ENCODE measurements at regions not wholly inside any gene's neighbourhood (a gene's known extent, or its start where the extent isn't known, plus 50 kb on each side); places are given as distances from the start of the nearest gene placed in this dataset.

DNA sequence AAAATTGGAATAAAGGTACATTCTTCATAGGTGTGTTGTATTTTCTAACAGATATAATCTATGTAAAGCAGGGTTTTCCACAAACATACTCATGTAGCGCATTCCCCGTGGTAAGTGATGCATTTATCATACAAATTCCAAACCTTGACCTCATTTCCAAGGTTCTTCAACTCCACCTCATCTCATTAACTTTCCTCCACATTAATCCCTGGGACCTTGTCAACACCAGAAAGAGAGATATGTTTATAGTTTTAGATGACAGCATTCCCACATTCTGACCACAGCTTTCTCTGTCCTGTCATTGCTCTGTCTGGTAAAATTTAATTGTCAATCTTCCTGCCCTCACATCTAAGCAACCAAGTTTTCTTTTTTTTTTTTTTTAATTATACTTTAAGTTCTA lies 415.1 kb downstream of the TMEM161B start:
- H3K4me3 ChIP-seq (ENCODE audit: low read length) = no peak overlapping the region
- no peak overlapping the region for H3K27ac ChIP-seq (ENCODE audit: low read length)
- H3K9me3 ChIP-seq (ENCODE audit: insufficient read depth, low read depth, low read length) = no peaks in the 10 kb centered on the region
- 0 out of 2 replicates have a peak, but pooled peaks cover 2% of the 10 kb centered on the region for H3K4me1 ChIP-seq (ENCODE audit: insufficient read depth, low read length)
- H3K36me3 ChIP-seq (ENCODE audit: insufficient read depth, low read depth, low read length) = no peaks in the 10 kb centered on the region
- H3K9ac ChIP-seq (ENCODE audit: low read depth, low read length) = no peak overlapping the region
- H3K27me3 ChIP-seq (ENCODE audit: insufficient read depth, low read length) = no peaks in the 10 kb centered on the region

DNA sequence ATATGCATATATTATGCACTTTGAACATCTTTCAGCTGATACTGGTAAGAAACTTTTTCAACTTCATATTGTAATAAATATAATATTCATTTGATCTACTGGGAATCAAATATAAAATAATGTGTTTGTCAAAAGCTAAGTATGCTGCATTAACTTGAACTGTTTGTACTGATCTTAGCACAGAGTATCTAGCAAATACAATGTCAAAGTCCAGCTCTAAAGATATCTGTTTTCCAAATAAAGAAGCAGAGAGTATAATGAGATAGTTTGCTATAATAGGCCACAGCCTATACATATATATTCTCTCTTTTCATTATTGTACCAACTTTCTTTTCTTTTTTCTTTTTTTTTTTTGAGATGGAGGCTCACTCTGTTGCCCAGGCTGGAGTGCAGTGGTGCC lies 417.0 kb downstream of the TMEM161B start:
- Histone ChIP-seq H3K27me3 (ENCODE audit: insufficient read depth, low read length) (no peaks in the 10 kb centered on the region), H3K9me3 (ENCODE audit: insufficient read depth, low read depth, low read length) (no peaks in the 10 kb centered on the region)

DNA sequence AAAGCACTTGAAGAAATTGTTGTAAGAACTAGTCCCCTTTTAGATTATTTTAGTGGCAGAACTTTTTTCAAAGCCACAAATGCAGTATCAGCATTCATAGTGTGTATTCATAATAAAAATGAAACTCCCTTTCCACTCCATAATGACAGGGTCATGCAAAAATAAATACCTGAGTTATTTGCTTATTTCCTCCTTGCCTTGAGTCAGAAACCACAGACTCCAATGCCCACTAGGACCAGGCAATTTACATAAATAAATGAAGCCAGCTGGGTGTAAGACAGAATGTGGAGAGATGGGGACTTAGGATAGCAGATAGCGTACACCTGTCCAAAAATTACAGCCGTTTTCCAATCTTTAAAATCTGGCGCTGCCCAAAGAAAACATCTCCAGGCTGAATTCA lies 417.8 kb downstream of the TMEM161B start:
- no peaks in the 10 kb centered on the region for H3K36me3 ChIP-seq (ENCODE audit: insufficient read depth, low read depth, low read length)
- H3K4me3 ChIP-seq (ENCODE audit: low read length) = no peak overlapping the region

More for the DNA sequence above, 417.0 kb downstream of the TMEM161B start:
- H3K9ac ChIP-seq (ENCODE audit: low read depth, low read length) = no peak overlapping the region
- H3K4me3 ChIP-seq (ENCODE audit: low read length) = no peak overlapping the region
- H3K27ac ChIP-seq (ENCODE audit: low read length) = no peak overlapping the region
- H3K36me3 ChIP-seq (ENCODE audit: insufficient read depth, low read depth, low read length) = no peaks in the 10 kb centered on the region
- peaks cover 2% of the 10 kb centered on the region; the same call in 1 of the 2 replicates for H3K4me1 ChIP-seq (ENCODE audit: insufficient read depth, low read length)

DNA sequence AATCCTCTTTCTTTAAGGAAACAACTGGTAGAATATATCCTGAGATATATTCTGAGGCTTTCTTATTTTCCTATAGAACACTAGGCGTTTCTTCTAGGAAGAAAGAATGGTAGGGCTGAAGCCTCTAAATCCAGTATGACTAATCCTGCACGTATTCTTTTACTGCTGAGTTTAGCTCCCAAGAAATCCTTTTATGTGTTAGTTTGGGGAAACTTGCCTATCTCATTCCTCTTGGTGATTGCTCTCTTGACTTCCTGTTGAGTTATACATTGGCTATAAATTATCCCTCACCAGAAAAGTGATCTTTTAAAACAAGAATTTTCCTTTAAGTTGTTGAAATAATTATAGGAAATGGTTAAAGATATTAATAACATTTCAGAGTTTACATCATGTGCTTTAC lies 422.9 kb downstream of the TMEM161B start:
- H3K27ac ChIP-seq (ENCODE audit: low read length) = no peak overlapping the region
- H3K4me3 ChIP-seq (ENCODE audit: low read length) = no peak overlapping the region
- no peak overlapping the region for H3K9ac ChIP-seq (ENCODE audit: low read depth, low read length)
- no peaks in the 10 kb centered on the region for H3K27me3 ChIP-seq (ENCODE audit: insufficient read depth, low read length)
- H3K9me3 ChIP-seq (ENCODE audit: insufficient read depth, low read depth, low read length) = no peaks in the 10 kb centered on the region
- H3K36me3 ChIP-seq (ENCODE audit: insufficient read depth, low read depth, low read length) = no peaks in the 10 kb centered on the region
- no peaks in the 10 kb centered on the region; the same call in 1 of the 2 replicates for H3K4me1 ChIP-seq (ENCODE audit: insufficient read depth, low read length)

More for the DNA sequence above, 417.8 kb downstream of the TMEM161B start:
- Histone ChIP-seq H3K27me3 (ENCODE audit: insufficient read depth, low read length) (no peaks in the 10 kb centered on the region), H3K9ac (ENCODE audit: low read depth, low read length) (no peak overlapping the region), H3K27ac (ENCODE audit: low read length) (no peak overlapping the region), H3K9me3 (ENCODE audit: insufficient read depth, low read depth, low read length) (no peaks in the 10 kb centered on the region), H3K4me1 (ENCODE audit: insufficient read depth, low read length) (peaks cover 2% of the 10 kb centered on the region; the same call in 1 of the 2 replicates)

DNA sequence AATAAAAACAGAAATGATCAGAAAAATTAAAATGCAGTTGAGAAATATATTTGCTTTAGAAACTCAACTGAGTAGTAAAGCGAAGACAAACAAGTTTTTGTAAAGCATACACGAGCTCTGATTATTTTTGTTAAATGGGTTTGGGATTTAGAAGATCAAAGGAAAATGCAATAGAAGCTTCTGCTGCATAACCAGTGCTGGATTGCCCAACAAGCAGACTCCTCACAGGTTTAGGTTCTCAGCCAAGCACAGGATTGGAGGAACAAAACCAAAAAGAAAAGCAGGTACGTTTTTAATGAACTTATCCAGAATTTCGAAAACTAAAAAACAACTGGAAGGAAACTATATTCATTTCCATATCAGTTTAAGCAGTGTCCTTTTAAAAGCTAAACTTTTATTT lies 423.8 kb downstream of the TMEM161B start:
- no peaks in the 10 kb centered on the region for H3K27me3 ChIP-seq (ENCODE audit: insufficient read depth, low read length)
- H3K4me1 ChIP-seq (ENCODE audit: insufficient read depth, low read length) = no peaks in the 10 kb centered on the region; the same call in 1 of the 2 replicates
- no peak overlapping the region for H3K27ac ChIP-seq (ENCODE audit: low read length)
- H3K9me3 ChIP-seq (ENCODE audit: insufficient read depth, low read depth, low read length) = no peaks in the 10 kb centered on the region; the same call in 1 of the 2 replicates
- H3K9ac ChIP-seq (ENCODE audit: low read depth, low read length) = no peak overlapping the region
- H3K4me3 ChIP-seq (ENCODE audit: low read length) = no peak overlapping the region
- no peaks in the 10 kb centered on the region for H3K36me3 ChIP-seq (ENCODE audit: insufficient read depth, low read depth, low read length)

DNA sequence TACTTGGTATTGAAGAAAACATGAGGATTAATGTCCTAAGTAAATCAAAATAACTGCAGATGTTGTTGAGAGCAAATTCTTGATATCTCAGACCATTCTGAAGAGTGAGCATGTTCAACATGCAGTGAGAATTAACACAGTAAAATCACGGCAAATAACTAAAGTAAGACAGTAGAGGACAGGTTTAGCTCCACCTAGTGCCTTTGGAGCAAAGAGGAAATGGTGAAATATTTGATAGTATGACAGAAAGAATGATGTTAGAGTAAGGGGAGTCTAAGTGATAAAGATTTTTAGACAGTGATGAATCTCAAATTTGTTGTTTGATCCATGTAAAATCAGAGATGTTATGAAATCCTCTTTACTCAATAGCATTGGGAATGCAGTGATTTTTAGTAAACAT lies 424.2 kb downstream of the TMEM161B start:
- no peaks in the 10 kb centered on the region for H3K27me3 ChIP-seq (ENCODE audit: insufficient read depth, low read length)
- no peaks in the 10 kb centered on the region; the same call in 1 of the 2 replicates for H3K4me1 ChIP-seq (ENCODE audit: insufficient read depth, low read length)
- no peaks in the 10 kb centered on the region for H3K36me3 ChIP-seq (ENCODE audit: insufficient read depth, low read depth, low read length)
- H3K27ac ChIP-seq (ENCODE audit: low read length) = no peak overlapping the region
- H3K4me3 ChIP-seq (ENCODE audit: low read length) = no peak overlapping the region
- no peaks in the 10 kb centered on the region; the same call in 1 of the 2 replicates for H3K9me3 ChIP-seq (ENCODE audit: insufficient read depth, low read depth, low read length)
- H3K9ac ChIP-seq (ENCODE audit: low read depth, low read length) = no peak overlapping the region

DNA sequence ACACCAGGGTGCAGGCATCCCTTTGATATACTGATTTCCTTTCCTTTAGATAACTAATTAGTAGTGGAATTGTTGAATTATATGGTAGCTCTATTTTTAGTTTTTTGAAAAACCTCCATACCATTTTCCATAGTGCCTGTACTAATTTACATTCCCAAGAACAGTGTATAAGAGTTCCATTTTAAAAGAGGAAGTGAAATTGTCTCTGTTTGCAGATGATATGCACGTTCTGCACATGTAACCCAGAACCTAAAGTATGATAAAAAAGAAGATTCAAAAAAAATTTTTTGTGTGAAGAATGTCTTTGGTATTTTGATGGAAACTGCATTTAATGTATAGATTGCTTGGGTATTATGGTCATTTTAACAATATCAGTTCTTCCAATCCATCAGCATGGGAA lies 424.0 kb upstream of the CCNH start:
- Histone ChIP-seq H3K36me3 (ENCODE audit: insufficient read depth, low read depth, low read length) (no peaks in the 10 kb centered on the region), H3K4me1 (ENCODE audit: insufficient read depth, low read length) (no peaks in the 10 kb centered on the region), H3K27ac (ENCODE audit: low read length) (no peak overlapping the region), H3K27me3 (ENCODE audit: insufficient read depth, low read length) (no peaks in the 10 kb centered on the region), H3K9me3 (ENCODE audit: insufficient read depth, low read depth, low read length) (peaks cover 14% of the 10 kb centered on the region), H3K4me3 (ENCODE audit: low read length) (no peak overlapping the region), H3K9ac (ENCODE audit: low read depth, low read length) (no peak overlapping the region)

DNA sequence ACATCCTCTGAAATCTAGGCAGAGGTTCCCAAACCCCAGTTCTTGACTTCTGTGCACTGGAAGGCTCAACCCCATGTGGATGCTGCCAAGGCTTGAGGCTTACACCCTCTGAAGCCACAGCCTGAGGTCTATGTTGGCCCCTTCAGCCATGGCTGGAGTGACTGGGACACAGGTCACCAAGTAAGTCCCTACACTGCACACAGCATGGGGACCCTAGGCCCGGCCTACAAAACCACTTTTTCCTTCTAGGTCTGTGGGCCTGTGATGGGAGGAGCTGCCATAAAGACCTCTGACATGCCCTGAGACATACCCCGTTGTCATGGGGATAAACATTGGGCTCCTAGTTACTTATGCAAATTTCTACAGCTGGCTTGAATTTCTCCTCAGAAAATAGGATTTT lies 418.8 kb upstream of the CCNH start:
- no peak overlapping the region for H3K4me3 ChIP-seq (ENCODE audit: low read length)
- no peaks in the 10 kb centered on the region for H3K36me3 ChIP-seq (ENCODE audit: insufficient read depth, low read depth, low read length)
- no peak overlapping the region for H3K27ac ChIP-seq (ENCODE audit: low read length)
- no peaks in the 10 kb centered on the region for H3K4me1 ChIP-seq (ENCODE audit: insufficient read depth, low read length)
- no peak overlapping the region for H3K9ac ChIP-seq (ENCODE audit: low read depth, low read length)
- H3K9me3 ChIP-seq (ENCODE audit: insufficient read depth, low read depth, low read length) = peaks cover 22% of the 10 kb centered on the region
- no peaks in the 10 kb centered on the region for H3K27me3 ChIP-seq (ENCODE audit: insufficient read depth, low read length)

DNA sequence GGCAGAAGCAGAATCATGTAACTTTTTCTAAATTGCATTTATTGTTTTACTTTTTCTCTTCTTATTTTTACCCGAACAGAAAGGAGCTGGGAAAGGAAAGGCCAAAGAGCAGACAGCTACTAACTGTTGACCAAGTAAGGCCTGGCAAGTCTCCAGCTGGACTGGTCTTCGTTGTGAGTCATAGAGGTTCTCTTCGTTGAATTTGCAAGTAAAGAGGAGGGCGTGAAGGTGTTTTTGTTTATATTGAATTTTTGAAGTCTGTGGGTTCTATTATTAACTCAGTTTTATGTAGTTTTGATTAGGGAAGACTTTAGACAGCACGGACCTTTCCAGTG lies 416.5 kb upstream of the CCNH start:
- Histone ChIP-seq H3K36me3 (ENCODE audit: insufficient read depth, low read depth, low read length) (no peaks in the 10 kb centered on the region), H3K27me3 (ENCODE audit: insufficient read depth, low read length) (no peaks in the 10 kb centered on the region)

DNA sequence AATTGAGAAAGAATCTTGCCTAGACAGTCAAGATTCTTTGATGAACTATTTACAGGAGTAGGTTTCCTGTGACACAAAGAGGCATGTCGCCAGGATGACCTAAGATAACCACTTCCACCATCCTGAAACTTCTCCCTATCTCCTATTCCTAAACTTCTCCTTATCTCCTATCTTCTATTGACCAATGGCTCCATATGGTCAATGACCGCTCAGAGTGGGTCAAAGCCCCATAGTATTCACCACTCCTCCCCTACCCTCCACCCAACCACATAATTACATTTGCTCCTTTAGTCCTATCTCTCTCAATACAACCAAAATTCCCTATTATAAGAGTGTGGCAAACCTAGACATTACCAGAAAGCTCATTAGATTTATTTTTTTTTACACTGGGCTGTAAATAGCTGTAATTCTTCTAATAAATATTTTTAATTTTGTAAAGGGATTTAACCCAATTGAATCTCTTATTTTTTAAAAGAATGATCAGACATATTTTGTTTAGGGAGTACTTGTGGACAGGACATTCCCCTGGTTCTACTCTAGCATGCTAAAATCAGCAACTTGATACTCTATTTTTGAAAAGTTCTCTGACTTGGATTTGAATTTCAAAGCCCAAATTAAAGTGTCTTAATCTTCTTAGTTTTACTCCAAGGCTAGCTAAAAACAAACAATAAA lies 416.0 kb upstream of the CCNH start:
- no peak overlapping the region for H3K4me3 ChIP-seq (ENCODE audit: low read length)
- H3K4me1 ChIP-seq (ENCODE audit: insufficient read depth, low read length) = no peaks in the 10 kb centered on the region
- no peaks in the 10 kb centered on the region for H3K36me3 ChIP-seq (ENCODE audit: insufficient read depth, low read depth, low read length)
- no peak overlapping the region for H3K27ac ChIP-seq (ENCODE audit: low read length)
- H3K9me3 ChIP-seq (ENCODE audit: insufficient read depth, low read depth, low read length) = peaks cover 22% of the 10 kb centered on the region
- no peak overlapping the region for H3K9ac ChIP-seq (ENCODE audit: low read depth, low read length)
- H3K27me3 ChIP-seq (ENCODE audit: insufficient read depth, low read length) = no peaks in the 10 kb centered on the region

More for the DNA sequence above, 416.5 kb upstream of the CCNH start:
- no peak overlapping the region for H3K27ac ChIP-seq (ENCODE audit: low read length)
- H3K9ac ChIP-seq (ENCODE audit: low read depth, low read length) = no peak overlapping the region
- peaks cover 22% of the 10 kb centered on the region for H3K9me3 ChIP-seq (ENCODE audit: insufficient read depth, low read depth, low read length)
- no peak overlapping the region for H3K4me3 ChIP-seq (ENCODE audit: low read length)
- H3K4me1 ChIP-seq (ENCODE audit: insufficient read depth, low read length) = no peaks in the 10 kb centered on the region

DNA sequence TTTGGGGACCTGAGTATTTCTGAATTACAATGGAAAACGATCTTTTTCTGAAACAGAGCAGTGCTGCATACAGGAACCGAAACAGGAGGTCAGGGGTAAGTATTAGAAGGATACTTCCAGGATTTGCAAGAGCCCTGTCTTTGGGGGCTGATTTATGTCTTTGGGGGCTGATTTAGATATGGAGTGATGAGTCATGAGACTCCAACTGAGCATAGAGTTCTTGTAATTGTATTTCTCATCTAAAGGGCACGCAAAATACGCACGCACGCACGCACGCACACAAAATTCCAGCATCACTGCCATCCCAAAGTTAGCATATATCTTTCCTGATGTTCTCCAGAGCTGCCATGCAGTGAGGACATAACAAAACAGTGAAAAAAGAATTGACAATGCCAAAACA lies 414.8 kb upstream of the CCNH start:
- no peak overlapping the region for H3K27ac ChIP-seq (ENCODE audit: low read length)
- no peaks in the 10 kb centered on the region for H3K36me3 ChIP-seq (ENCODE audit: insufficient read depth, low read depth, low read length)
- no peak overlapping the region for H3K4me3 ChIP-seq (ENCODE audit: low read length)
- peaks cover 13% of the 10 kb centered on the region for H3K9me3 ChIP-seq (ENCODE audit: insufficient read depth, low read depth, low read length)
- H3K9ac ChIP-seq (ENCODE audit: low read depth, low read length) = no peak overlapping the region
- no peaks in the 10 kb centered on the region for H3K27me3 ChIP-seq (ENCODE audit: insufficient read depth, low read length)
- no peaks in the 10 kb centered on the region for H3K4me1 ChIP-seq (ENCODE audit: insufficient read depth, low read length)

DNA sequence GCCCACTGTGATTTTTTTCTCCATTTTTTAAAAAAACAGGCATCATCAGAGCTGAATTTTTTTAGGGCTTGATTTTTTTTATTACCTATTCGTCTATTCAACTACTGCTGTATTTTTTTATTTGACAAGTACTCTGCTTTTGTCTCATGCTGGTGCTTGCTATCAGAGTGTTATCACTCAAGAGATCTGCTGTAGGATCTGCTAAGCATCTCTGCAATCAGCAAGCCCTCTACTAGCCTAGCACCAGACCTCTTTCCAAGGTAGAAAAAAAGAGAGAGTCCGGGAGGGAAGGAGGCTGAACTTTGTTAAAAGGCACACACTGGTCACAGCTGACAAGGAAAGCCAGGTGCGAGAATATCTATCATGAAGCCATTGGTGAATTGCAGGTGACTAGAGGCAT lies 413.8 kb upstream of the CCNH start:
- Histone ChIP-seq H3K4me1 (ENCODE audit: insufficient read depth, low read length) (no peaks in the 10 kb centered on the region), H3K27me3 (ENCODE audit: insufficient read depth, low read length) (no peaks in the 10 kb centered on the region), H3K4me3 (ENCODE audit: low read length) (no peak overlapping the region), H3K36me3 (ENCODE audit: insufficient read depth, low read depth, low read length) (no peaks in the 10 kb centered on the region), H3K9ac (ENCODE audit: low read depth, low read length) (no peak overlapping the region), H3K9me3 (ENCODE audit: insufficient read depth, low read depth, low read length) (peaks cover 6% of the 10 kb centered on the region; the same call in 1 of the 2 replicates), H3K27ac (ENCODE audit: low read length) (no peak overlapping the region)

Data from iPS-20b (cell line).